ENCODE measurements at regions not wholly inside any gene's neighbourhood (a gene's known extent, or its start where the extent isn't known, plus 50 kb on each side); places are given as distances from the start of the nearest gene placed in this dataset.

- TF ChIP-seq CTCF (IDR thresholded peaks at IDR 0.05), result no peak
- TF ChIP-seq POLR2AphosphoS5 (IDR thresholded peaks at IDR 0.05; ENCODE audit: low read depth, low read length), result no peak
- TF ChIP-seq REST (IDR thresholded peaks at IDR 0.05; ENCODE audit: insufficient read depth in 1 of 2, low read depth in 2 of 2, low read length in 1 of 2), result no peak
- TF ChIP-seq TCF7L2 (IDR thresholded peaks at IDR 0.05; ENCODE audit: low read depth, low read length), result no peak
- TF ChIP-seq SIN3A (IDR thresholded peaks at IDR 0.05; ENCODE audit: borderline replicate concordance, insufficient read depth, low read depth, low read length), result no peak
Measured at GRCh38 chr11:92423115-92424034, 198.8 kb downstream of the FAT3 start.

Measured in Panc1 (cell line).